Stimulated activated naive CD8-positive, alpha-beta T cell treated with anti-CD3 and anti-CD28 coated beads, Interleukin-15, amount 100 ng/mL, for 72 hours (primary cell): ENCODE measurements at regions not wholly inside any gene's neighbourhood (a gene's known extent, or its start where the extent isn't known, plus 50 kb on each side); places are given as distances from the start of the nearest gene placed in this dataset.

ENCODE experiments used
- ATAC-seq: fragments of 150-1000 bp; cut with Tn5 transposase; 2 replicates; pipeline ENCODE4 v1.10.0; 2021; ENCODE audit warnings: mild to moderate bottlenecking, moderate library complexity
- DNase-seq, 2 donors: peaks; one replicate each; pipeline ENCODE4 v3.0.0; 2021 to 2022
- H3K27ac Mint-ChIP-seq, 2 donors: one replicate each; pipeline ENCODE4 v1.8.0; 2022; ENCODE audit warnings: mild to moderate bottlenecking in 2 of 2, mixed read lengths in 2 of 2, moderate library complexity in 2 of 2
- H3K27me3 Mint-ChIP-seq: one replicate; pipeline ENCODE4 v1.8.0; 2022; ENCODE audit warnings: mixed read lengths
- H3K4me1 Mint-ChIP-seq: one replicate; pipeline ENCODE4 v1.8.0; 2022; ENCODE audit warnings: mild to moderate bottlenecking, mixed read lengths
- H3K4me3 Mint-ChIP-seq, 2 donors: one replicate each; pipeline ENCODE4 v1.8.0; 2022; ENCODE audit warnings: mild to moderate bottlenecking in 2 of 2, mixed read lengths in 2 of 2, moderate library complexity in 1 of 2
- H3K9me3 Mint-ChIP-seq, 2 donors: one replicate each; pipeline ENCODE4 v1.8.0; 2022; ENCODE audit warnings: mixed read lengths in 2 of 2

- H3K9me3 Mint-ChIP-seq, result peaks cover 0 to under 1% of the 10 kb centered on the region in 2 donors
- no peak overlapping the region for H3K27ac Mint-ChIP-seq
- H3K27me3 Mint-ChIP-seq, result no peaks in the 10 kb centered on the region
- ATAC-seq (no peak), DNase-seq (no peak)
- no peaks in the 10 kb centered on the region for H3K4me1 Mint-ChIP-seq
- no peak overlapping the region for H3K4me3 Mint-ChIP-seq
These were observed 181.9 kb upstream of the TRAM1L1 start for GRCh38 chr4:117267317-117267716.

GRCh38 chr4:117284736-117285135 is 199.4 kb upstream of the TRAM1L1 start:
- Mint-ChIP-seq H3K27me3 (no peaks in the 10 kb centered on the region), H3K4me3 (no peak overlapping the region), H3K4me1 (no peaks in the 10 kb centered on the region), H3K9me3 (peaks cover 0 to 9% of the 10 kb centered on the region in 2 donors), H3K27ac (no peak overlapping the region)
- DNase-seq (no peak), ATAC-seq (no peak)

- no peaks in the 10 kb centered on the region for H3K27me3 Mint-ChIP-seq
- no peak overlapping the region for H3K27ac Mint-ChIP-seq
- H3K9me3 Mint-ChIP-seq, result peaks cover 0 to 8% of the 10 kb centered on the region in 2 donors
- DNase-seq (no peak), ATAC-seq (no peak)
- no peaks in the 10 kb centered on the region for H3K4me1 Mint-ChIP-seq
- H3K4me3 Mint-ChIP-seq, result no peak overlapping the region
These were observed 208.4 kb upstream of the TRAM1L1 start for GRCh38 chr4:117293784-117294183.

GRCh38 chr4:117302226-117302625 is 216.8 kb upstream of the TRAM1L1 start:
- Mint-ChIP-seq H3K4me1 (no peaks in the 10 kb centered on the region), H3K9me3 (peaks cover 0 to 5% of the 10 kb centered on the region in 2 donors), H3K27me3 (no peaks in the 10 kb centered on the region), H3K4me3 (no peak overlapping the region), H3K27ac (no peak overlapping the region)
- DNase-seq (no peak), ATAC-seq (no peak)

- DNase-seq (no peak), ATAC-seq (no peak)
- Mint-ChIP-seq H3K9me3 (peaks cover 8 to 18% of the 10 kb centered on the region in 2 donors), H3K27me3 (no peaks in the 10 kb centered on the region), H3K27ac (no peak overlapping the region), H3K4me1 (no peaks in the 10 kb centered on the region), H3K4me3 (no peak overlapping the region)
These were observed 225.8 kb upstream of the TRAM1L1 start for GRCh38 chr4:117311215-117311614.

GRCh38 chr4:117311989-117312388 is 226.6 kb upstream of the TRAM1L1 start:
- Mint-ChIP-seq H3K27me3 (no peaks in the 10 kb centered on the region), H3K4me3 (no peak overlapping the region), H3K27ac (no peak overlapping the region), H3K9me3 (peaks cover 8 to 18% of the 10 kb centered on the region in 2 donors), H3K4me1 (no peaks in the 10 kb centered on the region)
- ATAC-seq, result no peak
- DNase-seq, result no peak

GRCh38 chr4:117324851-117325491 is 239.6 kb upstream of the TRAM1L1 start:
- ATAC-seq (no peak), DNase-seq (no peak)
- H3K9me3 Mint-ChIP-seq, result peaks cover 5 to 7% of the 10 kb centered on the region in 2 donors
- no peak overlapping the region for H3K27ac Mint-ChIP-seq
- H3K27me3 Mint-ChIP-seq, result no peaks in the 10 kb centered on the region
- no peak overlapping the region for H3K4me3 Mint-ChIP-seq
- H3K4me1 Mint-ChIP-seq, result no peaks in the 10 kb centered on the region

- H3K4me3 Mint-ChIP-seq, result no peak overlapping the region
- peaks cover 5 to 7% of the 10 kb centered on the region in 2 donors for H3K9me3 Mint-ChIP-seq
- H3K4me1 Mint-ChIP-seq, result no peaks in the 10 kb centered on the region
- H3K27me3 Mint-ChIP-seq, result no peaks in the 10 kb centered on the region
- DNase-seq (no peak), ATAC-seq (no peak)
- H3K27ac Mint-ChIP-seq, result no peak overlapping the region
These were observed 240.7 kb upstream of the TRAM1L1 start for GRCh38 chr4:117326091-117326490.

GRCh38 chr4:117327491-117327890 is 242.1 kb upstream of the TRAM1L1 start:
- no peak for DNase-seq
- H3K27me3 Mint-ChIP-seq, result no peaks in the 10 kb centered on the region
- no peak overlapping the region for H3K4me3 Mint-ChIP-seq
- no peaks in the 10 kb centered on the region for H3K4me1 Mint-ChIP-seq
- H3K9me3 Mint-ChIP-seq, result peaks cover 5 to 7% of the 10 kb centered on the region in 2 donors
- no peak for ATAC-seq
- no peak overlapping the region for H3K27ac Mint-ChIP-seq

GRCh38 chr4:117328333-117328732 is 243.0 kb upstream of the TRAM1L1 start:
- no peaks in the 10 kb centered on the region for H3K4me1 Mint-ChIP-seq
- peaks cover 3 to 7% of the 10 kb centered on the region in 2 donors for H3K9me3 Mint-ChIP-seq
- H3K27ac Mint-ChIP-seq, result no peak overlapping the region
- no peaks in the 10 kb centered on the region for H3K27me3 Mint-ChIP-seq
- ATAC-seq, result no peak
- no peak for DNase-seq
- no peak overlapping the region for H3K4me3 Mint-ChIP-seq

GRCh38 chr4:117331817-117332216 is 246.4 kb upstream of the TRAM1L1 start:
- no peaks in the 10 kb centered on the region for H3K4me1 Mint-ChIP-seq
- no peak overlapping the region for H3K4me3 Mint-ChIP-seq
- H3K9me3 Mint-ChIP-seq, result no peaks in the 10 kb centered on the region
- ATAC-seq (no peak), DNase-seq (no peak)
- no peak overlapping the region for H3K27ac Mint-ChIP-seq
- H3K27me3 Mint-ChIP-seq, result no peaks in the 10 kb centered on the region

GRCh38 chr4:117334451-117335188 is 249.2 kb upstream of the TRAM1L1 start:
- ATAC-seq (no peak), DNase-seq (no peak)
- H3K27me3 Mint-ChIP-seq, result no peaks in the 10 kb centered on the region
- no peaks in the 10 kb centered on the region for H3K4me1 Mint-ChIP-seq
- H3K27ac Mint-ChIP-seq, result no peak overlapping the region
- H3K9me3 Mint-ChIP-seq, result no peaks in the 10 kb centered on the region
- H3K4me3 Mint-ChIP-seq, result no peak overlapping the region

GRCh38 chr4:117357437-117357836 is 272.1 kb upstream of the TRAM1L1 start:
- Mint-ChIP-seq H3K9me3 (no peaks in the 10 kb centered on the region), H3K27ac (no peak overlapping the region), H3K27me3 (no peaks in the 10 kb centered on the region), H3K4me1 (no peaks in the 10 kb centered on the region), H3K4me3 (no peak overlapping the region)
- DNase-seq (no peak), ATAC-seq (no peak)

- ATAC-seq, result no peak
- H3K4me3 Mint-ChIP-seq, result no peak overlapping the region
- no peaks in the 10 kb centered on the region for H3K4me1 Mint-ChIP-seq
- no peak overlapping the region for H3K27ac Mint-ChIP-seq
- H3K27me3 Mint-ChIP-seq, result no peaks in the 10 kb centered on the region
- no peaks in the 10 kb centered on the region for H3K9me3 Mint-ChIP-seq
- DNase-seq, result no peak
These were observed 272.5 kb upstream of the TRAM1L1 start for GRCh38 chr4:117357866-117358265.

- ATAC-seq (no peak), DNase-seq (no peak)
- Mint-ChIP-seq H3K9me3 (peaks cover 0 to 2% of the 10 kb centered on the region in 2 donors), H3K27ac (no peak overlapping the region), H3K27me3 (no peaks in the 10 kb centered on the region), H3K4me1 (no peaks in the 10 kb centered on the region), H3K4me3 (no peak overlapping the region)
These were observed 285.7 kb upstream of the TRAM1L1 start for GRCh38 chr4:117370944-117371668.

- Mint-ChIP-seq H3K4me3 (no peak overlapping the region), H3K27ac (no peak overlapping the region), H3K27me3 (no peaks in the 10 kb centered on the region), H3K4me1 (no peaks in the 10 kb centered on the region), H3K9me3 (peaks cover 0 to 6% of the 10 kb centered on the region in 2 donors)
- no peak for DNase-seq
- no peak for ATAC-seq
These were observed 289.7 kb upstream of the TRAM1L1 start for GRCh38 chr4:117375101-117375500.
